GM18498 (cell line): ENCODE measurements at regions not wholly inside any gene's neighbourhood (a gene's known extent, or its start where the extent isn't known, plus 50 kb on each side); places are given as distances from the start of the nearest gene placed in this dataset.

ENCODE experiments used
- ATAC-seq: cut with Tn5 transposase; IDR thresholded peaks from one replicate; pipeline ENCODE4 v1.9.1; 2021; ENCODE audit warnings: mild to moderate bottlenecking, moderate library complexity; ENCODE audit not compliant: unreplicated experiment

DNA sequence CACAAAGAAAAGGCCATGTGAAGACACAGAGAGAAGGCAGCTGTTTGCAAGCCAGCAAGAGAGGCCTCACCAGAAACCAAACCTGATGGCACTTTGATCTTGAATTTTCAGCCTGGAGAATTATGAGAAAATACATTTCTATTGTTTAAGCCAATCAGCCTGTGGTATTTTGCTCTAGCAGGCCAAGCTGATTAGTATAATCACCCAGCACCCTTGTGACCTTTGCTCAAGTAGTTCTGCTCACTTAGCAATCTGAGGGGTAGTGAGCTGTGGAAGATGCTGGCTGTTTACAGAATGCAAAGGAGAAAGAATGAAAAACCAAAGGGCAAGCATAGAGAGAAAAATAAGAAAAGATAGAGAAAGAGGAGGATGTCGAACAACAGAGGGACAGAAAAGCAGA, 396.4 kb upstream of the BOD1L1 start:
- no peak for ATAC-seq

DNA sequence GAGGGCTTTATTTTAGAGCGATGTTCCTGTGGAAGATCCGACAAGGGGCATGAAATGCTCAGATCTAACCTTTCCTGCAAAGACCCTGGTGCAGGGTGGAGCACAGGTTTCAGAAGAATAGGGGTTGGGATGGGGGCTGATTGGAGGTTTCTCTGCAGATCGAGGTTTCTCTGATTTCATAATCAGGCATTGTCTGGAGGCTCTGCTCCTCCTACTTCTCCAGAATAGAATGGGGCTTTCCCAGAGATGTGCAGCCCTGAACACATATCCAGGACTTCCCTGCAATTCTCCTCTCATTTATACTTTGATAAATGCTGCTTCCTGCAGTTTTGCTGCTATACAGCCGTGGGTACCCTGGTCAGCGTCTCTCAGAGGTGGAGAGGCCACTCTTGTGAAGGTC, 397.6 kb upstream of the BOD1L1 start:
- no peak for ATAC-seq

DNA sequence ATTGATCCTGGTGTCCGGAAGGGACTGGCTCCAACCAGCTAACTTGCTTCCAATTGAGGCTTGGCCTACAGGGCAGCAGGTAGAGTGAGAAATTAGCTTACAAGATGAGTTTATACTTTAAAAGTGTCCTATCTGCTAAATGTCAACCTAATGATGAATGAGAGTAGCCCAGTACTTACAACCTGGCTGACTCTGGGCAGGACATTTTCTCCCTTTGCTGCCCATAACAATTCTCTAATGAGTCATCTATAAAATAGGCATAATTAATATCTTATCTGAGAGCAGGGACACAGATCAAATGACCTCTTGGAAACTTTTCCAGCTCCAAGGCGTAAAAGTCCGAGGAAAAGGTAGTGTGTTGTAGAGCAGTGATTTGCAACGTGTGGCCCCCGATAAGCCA, 398.4 kb upstream of the BOD1L1 start:
- ATAC-seq = no peak

DNA sequence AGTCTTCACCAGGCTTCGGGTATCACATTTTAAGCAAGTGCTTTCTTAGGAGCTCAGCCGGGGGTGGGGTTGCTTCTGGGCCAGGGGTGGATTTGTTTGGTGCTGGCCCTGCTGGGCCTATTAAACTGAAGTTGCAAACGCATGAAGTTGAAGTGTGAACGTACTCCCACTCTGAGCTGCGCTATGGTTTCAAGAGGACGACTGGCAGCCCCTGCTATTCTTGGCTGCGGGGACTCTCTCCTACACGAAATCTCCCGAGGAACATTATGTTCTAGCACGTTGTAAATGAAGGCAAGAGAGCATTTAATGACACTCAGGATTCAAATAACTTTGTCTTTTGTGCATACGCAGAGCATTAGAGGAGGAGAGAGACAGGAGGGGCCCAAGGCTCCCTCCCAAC, 401.3 kb upstream of the BOD1L1 start:
- ATAC-seq = no peak

DNA sequence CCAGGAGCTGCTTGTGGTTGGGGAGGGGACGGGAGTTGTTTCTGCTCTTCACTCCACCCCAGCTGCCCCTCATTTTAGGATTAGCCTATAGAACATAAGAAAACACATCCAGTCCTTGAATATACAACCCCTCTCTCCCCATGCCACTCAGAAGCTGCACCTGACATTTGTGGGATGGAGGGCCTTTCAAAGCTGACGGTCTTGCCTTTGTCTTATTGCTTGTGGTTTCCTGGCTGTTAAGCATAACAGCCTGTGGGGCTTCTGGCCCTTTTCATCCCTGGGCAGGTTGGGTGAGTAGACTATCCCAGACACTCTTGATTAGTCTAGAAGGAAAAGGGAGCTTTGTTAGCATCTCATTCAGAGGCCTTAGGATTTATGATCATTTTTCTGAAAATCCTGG, 407.6 kb upstream of the BOD1L1 start:
- ATAC-seq = no peak

DNA sequence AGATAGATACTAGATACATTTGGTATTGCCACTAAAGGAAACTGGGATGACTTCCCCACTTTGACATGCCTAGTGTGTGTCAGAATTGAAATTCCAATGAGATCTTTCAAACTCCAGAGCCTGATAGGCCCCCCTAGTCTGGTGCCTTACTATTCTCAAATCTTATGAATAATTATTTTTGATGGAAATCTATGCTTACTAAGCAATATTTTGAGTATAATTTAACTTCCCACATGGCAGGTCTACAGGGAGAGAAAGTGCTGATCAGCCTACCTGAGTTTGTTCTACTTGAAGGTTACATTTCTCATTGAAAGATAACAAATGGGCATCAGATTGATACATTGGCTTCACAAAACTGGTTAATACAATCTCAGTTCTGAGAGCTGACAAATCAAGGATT, 415.7 kb upstream of the BOD1L1 start:
- ATAC-seq = no peak

DNA sequence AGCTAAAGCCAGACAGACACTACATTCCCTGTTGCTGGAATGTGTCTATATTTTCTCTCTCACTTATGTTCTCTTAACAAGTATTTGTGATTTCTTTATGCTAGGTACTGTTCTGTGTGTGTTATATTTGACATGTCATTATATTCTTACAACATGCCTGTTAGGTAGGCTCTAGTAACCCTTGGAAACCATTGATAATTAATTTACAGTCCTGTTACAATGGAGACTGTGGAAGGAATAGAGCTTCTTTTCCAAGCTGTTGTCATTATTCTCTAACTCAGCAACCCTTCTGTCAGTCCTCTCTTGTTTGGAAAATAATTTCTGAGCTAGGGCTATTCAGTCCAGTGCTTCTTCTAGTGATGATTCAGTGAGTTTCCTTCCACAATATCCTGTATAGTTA, 419.1 kb upstream of the BOD1L1 start:
- ATAC-seq = no peak

DNA sequence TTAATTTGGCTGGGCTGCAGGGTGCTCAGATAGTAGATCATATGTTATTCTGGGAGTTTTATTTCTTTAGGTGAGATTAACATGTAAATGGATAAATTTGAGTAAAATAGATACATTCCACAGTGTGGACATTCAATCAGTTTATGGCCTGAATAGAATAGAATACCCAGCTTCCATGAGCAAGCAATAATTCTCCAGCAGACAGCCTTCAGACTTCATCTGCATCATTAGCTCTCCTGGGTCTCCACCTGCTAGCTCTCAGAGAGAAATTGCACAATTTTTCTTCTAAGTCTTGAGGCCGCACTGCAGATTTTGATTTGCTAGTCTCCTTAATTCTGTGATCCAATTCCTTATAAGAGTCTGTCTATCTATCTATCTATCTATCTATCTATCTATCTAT, 420.3 kb upstream of the BOD1L1 start:
- ATAC-seq = no peak

DNA sequence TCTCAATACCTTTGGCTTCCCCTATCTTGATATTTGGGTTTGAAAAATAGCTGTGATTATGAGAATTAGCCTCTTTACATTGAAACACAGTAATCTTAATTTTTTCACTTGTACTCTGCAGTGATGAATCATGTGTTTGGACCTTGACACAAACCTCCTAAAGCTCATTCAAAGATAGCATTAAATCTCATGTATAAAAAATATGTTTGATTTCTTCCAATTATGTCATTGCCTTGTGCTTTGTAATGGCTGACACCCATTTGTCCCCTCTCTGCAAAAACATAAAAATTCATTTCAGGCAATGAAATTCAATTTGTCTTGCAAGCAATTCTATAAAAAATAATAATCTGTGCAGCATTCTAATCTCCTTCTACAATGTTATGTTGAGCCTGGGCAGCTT, 422.4 kb upstream of the BOD1L1 start:
- ATAC-seq = no peak

DNA sequence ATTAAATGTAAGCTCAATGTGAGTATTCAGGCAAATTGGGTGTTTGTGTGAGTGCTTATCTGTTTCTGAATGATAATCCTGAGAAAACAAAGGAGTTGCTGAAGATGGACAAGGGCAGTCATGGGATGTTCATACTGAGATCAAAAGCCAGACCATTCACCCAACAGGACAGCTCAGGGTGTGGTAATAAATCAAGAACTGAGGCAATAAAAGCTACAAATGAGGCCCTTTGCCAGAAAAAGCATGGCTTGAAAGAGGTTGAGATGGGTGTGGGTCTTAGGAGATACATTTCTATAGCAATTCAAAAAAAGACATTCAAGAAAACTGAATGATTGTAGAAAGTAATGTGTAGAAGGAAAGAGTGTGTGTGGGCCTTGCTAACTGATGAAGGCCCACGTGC, 425.8 kb upstream of the BOD1L1 start:
- no peak for ATAC-seq

DNA sequence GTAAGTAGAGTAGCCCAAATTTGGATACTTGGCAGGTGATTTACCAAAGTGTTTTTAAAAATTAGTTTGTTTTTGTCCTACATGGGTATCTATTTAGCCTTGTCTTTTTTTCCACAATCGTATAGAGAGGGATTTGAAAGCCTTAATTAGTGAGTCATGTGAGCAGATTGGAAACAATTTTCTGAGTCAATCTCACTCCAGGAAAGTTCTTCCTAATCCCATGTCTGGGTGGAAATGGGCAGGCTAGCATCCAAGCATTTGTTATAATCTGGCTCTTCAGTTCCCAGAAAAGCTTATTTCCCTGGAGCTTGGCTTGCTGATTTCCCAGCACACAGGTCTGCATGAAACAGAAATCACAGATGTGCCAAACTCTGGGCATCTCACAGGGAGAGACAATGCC, 426.9 kb upstream of the BOD1L1 start:
- no peak for ATAC-seq

DNA sequence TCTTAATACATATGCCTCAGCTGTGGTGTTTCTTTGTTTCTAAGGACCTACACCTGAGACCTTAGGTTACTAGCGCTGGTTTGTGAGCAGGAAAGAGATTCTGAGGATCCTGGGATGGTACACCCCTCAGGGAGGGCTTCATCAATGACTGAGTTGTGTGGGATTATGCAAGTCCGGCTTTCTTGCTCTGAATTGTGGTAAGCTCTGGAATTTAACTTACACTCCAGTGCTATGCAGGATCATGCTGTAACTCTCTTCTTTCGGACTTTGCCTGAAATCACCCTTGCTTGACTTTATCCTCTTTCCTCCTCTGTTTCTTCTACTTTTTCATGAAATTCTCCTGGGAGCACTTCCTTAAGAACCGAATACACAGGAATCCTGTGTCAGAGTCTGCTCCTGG, 431.5 kb upstream of the BOD1L1 start:
- no peak for ATAC-seq

DNA sequence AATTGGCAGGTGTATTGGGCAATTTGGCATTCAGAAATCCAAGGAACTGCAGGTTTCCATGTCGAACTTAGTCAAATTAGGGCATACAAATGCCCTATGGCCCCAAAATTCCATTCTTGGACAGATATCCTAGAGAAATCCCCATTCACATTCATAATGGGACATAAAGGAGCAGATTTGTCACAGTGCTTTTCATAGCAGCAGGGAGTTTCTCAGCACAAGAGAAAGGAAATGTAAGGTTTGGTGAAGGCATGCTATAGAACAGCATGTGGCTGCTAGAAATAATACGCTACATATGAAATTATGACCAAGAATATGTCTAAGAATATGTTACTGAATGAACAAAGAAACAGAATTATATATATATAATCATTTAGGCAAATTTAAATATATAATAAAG, 437.5 kb upstream of the BOD1L1 start:
- no peak for ATAC-seq

DNA sequence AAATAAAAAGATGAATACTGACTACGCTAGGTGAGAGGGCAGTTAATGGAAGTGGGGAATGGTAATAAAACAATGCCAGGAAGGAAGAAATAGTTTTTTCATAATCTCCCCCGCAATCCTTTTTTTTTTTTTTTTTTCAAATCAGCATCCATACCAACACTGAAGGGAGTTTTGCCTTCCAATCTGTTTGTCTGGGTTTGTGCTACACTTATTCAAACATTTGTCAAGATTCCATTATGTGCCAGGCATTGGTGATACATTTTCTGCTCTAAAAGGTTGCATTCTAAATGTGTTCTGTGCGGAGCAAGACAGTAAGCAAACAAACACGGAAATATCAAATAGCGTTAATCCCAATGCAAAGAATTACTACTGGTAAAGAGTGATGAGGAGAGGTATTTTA, 437.9 kb upstream of the BOD1L1 start:
- no peak for ATAC-seq

DNA sequence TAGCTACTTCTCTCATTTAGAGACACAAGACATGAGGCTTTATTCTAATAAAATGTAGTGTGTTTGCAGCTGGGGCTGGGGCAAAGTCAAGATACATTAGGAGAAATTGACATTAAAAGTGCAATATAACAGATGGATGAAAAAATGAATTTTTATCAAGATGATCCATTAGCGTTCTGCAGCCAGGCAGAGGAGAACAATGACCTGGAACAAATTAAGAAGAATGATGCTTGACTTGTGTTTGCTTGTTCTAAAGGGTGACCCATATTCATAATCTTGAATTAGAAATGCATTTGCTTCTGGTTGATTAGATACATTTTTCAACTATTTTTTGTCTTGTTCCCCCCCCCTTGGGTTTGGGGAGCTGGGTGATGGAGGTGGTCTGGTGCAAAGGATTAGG, 439.5 kb upstream of the BOD1L1 start:
- ATAC-seq = no peak

DNA sequence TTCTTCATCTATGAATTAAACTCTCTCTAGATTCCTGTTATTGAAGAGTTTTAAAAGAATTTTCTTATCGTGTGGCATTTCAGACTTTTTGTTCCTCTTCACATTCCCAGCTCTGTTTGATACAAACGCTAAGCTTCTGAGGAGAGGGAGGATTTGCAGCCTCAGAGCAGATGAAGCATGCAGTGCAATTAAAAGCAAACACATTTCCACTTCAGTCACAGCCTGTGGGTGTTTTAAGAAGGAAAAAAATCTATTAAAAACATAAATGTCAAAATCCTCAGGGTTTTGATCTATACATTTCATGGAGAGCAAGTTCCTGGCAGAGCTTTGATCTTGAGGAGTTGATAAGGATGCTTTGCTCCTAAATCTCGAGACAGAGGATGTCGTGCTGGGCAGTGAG, 442.4 kb upstream of the BOD1L1 start:
- no peak for ATAC-seq

DNA sequence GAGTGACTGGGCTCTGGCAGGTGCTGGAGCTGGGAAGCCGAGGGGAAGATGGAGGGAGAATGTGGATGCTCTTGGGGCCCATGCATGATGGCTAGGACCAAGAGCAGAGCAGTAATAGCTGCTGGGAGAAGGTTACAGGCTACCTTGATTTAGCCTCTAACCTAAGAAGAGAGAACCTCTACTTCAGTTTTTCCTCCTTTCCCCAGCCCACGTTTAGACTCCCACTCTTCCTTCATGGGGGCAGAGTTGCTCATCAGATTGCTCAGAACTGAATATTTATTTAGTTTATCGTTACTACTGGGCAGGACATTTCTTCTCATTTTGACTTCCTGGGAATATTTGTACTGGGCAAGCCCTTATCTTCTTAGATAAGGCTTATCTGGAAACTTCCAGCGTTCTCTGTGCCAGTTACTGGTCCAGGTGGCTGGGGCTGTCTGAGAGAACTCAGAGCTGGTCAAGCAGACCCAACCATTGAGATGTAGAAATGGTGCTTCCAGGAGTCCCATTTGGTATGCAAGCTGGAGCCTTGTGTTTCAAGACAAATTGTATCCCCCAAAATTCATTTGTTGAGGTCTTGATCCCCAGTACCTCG, 442.9 kb upstream of the BOD1L1 start:
- no peak for ATAC-seq

DNA sequence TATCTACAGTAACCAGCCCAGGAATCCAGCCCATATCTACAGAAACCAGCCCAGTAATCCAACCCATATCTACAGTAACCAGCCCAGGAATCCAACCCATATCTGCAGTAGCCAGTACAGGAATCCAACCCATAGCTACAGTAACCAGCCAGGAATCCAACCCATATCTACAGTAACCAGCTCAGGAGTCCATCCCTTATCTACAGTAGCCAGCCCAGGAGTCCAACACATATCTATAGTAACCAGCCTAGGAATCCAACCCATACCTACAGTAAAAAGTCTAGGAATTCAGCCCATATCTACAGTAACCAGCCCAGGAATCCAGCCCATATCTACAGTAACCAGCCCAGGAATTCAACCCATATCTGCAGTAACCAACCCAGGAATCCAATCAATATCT, 445.0 kb upstream of the BOD1L1 start:
- no peak for ATAC-seq

DNA sequence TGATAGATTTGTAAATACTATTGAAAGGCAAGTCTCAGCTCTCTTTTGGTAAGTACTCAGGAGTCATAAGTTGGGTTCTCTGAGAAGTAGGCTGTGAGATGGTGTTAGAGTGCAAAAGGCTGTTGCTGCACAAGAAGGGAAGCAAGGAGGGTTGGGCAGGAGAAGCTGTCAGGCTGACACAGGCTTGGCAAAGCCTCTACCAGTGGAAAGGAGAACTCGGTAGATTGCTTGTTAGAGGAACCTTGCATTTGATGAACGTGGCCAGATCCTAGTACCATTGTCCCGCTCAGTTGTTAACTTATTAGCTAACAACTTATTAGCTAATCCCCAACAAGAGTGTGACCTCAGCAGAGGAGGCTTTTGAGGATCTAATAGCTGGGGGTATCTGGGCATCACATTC, 449.3 kb upstream of the BOD1L1 start:
- no peak for ATAC-seq

DNA sequence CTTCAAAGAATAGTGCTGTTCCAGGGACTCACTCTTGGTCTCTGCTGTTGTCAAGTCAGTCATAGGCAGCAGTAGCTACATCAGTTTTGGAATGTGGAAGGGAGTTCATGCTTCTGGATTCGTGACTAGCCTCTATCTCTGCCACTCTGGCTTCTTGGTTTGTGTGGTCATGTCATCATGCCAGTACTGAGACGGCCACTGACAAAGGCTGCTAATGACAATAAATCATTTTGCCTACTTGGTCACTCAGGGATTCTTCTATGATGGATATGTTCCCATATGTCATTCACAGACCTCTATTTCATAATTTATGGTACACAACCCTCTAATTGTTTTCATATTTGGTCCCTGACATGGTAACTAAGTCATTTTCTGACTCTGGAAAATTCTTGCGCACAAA, 450.8 kb upstream of the BOD1L1 start:
- ATAC-seq = no peak

DNA sequence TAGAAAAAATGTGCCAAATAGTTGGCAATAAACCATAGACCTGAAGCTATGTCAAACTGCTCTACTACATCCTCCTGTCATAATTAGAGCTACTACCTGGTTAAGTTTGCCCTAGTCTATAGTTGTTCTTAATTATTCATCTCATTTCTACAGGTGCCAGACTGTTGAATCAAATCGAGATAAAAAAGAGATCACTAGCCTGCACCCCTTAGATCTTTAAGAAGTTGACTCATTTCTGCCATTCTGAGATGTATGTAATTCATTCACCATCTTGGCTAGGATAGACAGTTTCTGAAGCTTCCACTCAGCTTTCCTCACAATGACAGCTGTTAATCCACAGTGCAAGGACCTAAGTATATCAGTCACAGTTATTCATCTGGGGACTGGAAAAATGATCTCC, 452.1 kb upstream of the BOD1L1 start:
- ATAC-seq = no peak

DNA sequence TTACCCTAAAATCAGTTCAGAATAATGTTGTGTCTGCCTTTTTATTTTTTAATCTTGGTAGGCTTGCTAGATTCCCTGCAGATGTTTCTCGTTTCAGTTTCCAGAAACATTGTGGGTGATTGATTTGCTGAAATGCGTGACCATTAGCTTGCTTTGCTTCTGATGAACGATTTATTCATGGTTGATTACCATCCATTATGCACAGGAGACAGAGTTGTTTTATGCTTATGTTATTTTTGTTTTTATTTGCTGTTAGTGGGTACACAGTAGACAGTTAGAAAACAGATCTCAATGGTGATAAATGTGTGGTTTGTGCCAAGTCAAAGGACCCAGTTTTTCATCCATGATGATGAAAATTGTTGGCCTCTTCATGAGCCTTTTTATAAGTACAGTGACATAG, 455.6 kb upstream of the BOD1L1 start:
- ATAC-seq = no peak

DNA sequence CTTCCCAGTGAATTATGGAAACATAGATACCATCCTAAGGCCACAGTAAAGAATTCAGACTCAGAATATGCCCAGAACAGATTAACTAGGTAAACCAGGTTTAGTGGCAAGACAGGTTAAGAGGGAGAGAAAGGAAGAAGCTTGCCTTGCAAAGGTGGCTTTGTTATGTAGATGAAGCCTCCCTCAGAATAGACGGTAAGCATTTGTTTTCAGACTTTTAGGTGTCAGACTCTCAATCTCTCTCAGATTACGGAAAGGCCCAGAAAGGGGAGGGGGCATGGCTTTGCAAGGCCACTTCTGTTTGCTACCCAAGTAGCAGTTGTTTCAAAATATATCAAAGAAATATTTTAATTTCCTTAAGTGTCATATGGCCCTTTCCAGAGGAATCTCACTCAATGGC, 457.1 kb upstream of the BOD1L1 start:
- no peak for ATAC-seq

DNA sequence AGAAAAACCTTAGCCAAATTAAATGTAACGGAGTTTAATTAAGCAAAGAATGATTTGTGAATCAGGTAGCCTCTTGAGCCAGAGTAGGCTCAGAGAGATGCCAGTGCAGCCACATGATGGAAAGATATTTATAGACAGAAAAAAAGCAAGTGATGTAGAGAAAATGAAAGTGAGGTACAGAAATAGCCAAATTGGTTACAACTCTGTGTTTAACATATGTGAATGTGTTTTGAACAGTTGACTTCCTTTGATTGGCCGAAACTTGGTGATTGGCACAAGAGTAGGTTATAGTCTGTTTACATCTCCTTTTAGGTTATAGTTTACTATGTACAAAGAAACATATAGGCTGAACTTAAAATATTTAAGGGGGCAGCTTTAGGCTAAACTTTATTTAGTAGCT, 459.9 kb upstream of the BOD1L1 start:
- peak; percentile 87 for ATAC-seq
